Activated CD8-positive, alpha-beta T cell treated with anti-CD3 and anti-CD28 coated beads for 36 hours (primary cell): ENCODE measurements at regions not wholly inside any gene's neighbourhood (a gene's known extent, or its start where the extent isn't known, plus 50 kb on each side); places are given as distances from the start of the nearest gene placed in this dataset.

Experiments
- ATAC-seq: fragments of 200-7000 bp; cut with Tn5 transposase; one replicate; pipeline ENCODE4 v1.10.0; 2021; ENCODE audit warnings: mild to moderate bottlenecking, moderate library complexity
- CTCF ChIA-PET: fragments of 350-600 bp; sonication (Branson Sonifier 250); formaldehyde crosslinking; loops from one replicate; lab custom pipeline; 2021; ENCODE audit warnings: antibody characterized with exemption; lab: Charles Lee
- POLR2A ChIA-PET: fragments of 350-600 bp; sonication (Branson Sonifier 250); formaldehyde crosslinking; loops from one replicate; lab custom pipeline; 2021; ENCODE audit warnings: antibody characterized with exemption; lab: Charles Lee
- DNase-seq: peaks from one replicate; pipeline ENCODE4 v3.0.0-alpha.2; 2020
- H3K27ac Mint-ChIP-seq: one replicate; pipeline ENCODE4 v1.8.0; 2021; ENCODE audit warnings: mild to moderate bottlenecking, mixed read lengths
- H3K27me3 Mint-ChIP-seq: one replicate; pipeline ENCODE4 v1.8.0; 2021; ENCODE audit warnings: mixed read lengths
- H3K36me3 Mint-ChIP-seq: one replicate; pipeline ENCODE4 v1.8.0; 2021; ENCODE audit warnings: low read depth, mixed read lengths
- H3K4me1 Mint-ChIP-seq: one replicate; pipeline ENCODE4 v1.8.0; 2021; ENCODE audit warnings: low read depth, mixed read lengths
- H3K4me3 Mint-ChIP-seq: one replicate; pipeline ENCODE4 v1.8.0; 2021; ENCODE audit warnings: mild to moderate bottlenecking, moderate library complexity, mixed read lengths
- H3K9me3 Mint-ChIP-seq: one replicate; pipeline ENCODE4 v1.8.0; 2021; ENCODE audit warnings: mixed read lengths
- intact Hi-C: fragments of 100-400 bp; cut with micrococcal nuclease; formaldehyde crosslinking; loops from one replicate; pipeline ENCODE4 v1.10.0; 2022
- TF ChIP-seq, protein P1 (sequence below): fragments of 200-600 bp; IDR thresholded peaks from one replicate; pipeline ENCODE4 v1.8.0; 2022; ENCODE audit warnings: antibody characterized with exemption, mild to moderate bottlenecking

DNA sequence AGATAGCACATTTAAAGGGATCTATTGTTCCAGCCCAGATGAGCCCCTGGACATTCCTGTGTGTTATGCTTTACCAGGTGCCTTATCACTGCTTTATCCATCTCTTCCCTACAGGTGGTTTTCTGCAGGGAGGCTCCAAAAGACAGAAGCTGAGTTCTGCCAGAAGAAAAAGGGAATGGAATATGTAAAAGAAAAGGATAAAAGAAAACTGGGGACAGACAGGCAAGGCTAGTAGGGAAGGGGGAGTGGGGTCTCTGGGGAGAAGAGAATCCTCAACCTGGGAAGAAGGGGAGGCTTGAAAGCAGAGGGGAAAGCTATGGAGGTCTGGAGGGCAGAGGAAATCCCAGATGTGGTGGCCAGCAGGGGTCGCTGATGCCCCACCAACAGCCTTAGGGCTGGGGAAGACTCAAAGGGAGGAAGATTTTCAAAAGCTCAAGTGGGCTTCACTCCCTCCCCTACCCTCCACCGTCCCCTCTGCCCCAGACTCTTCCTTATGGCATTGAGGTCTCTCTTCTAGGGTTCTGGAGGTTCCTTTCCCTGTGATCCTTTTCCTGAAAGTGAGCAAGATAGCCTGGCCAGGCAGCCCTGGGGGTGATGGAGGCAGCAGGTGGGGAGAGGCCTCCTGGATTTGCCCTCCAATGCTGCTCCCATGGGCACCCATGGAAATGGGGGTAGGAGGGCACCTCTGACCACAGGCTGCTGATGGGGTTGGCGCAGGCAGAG lies 178.1 kb upstream of the PKDCC start:
- no peak overlapping the region for H3K4me3 Mint-ChIP-seq
- H3K27ac Mint-ChIP-seq: no peak overlapping the region
- H3K9me3 Mint-ChIP-seq: no peaks in the 10 kb centered on the region
- POLR2A ChIA-PET: interaction anchor here (1.1 kb wide), 2 partner anchors 28 to 216 kb away, joined by 3 read pairs; no protein-coding TSS in a partner anchor
- no peaks in the 10 kb centered on the region for H3K27me3 Mint-ChIP-seq
- ATAC-seq: peak; percentile 92
- TF ChIP-seq, protein P1, sequence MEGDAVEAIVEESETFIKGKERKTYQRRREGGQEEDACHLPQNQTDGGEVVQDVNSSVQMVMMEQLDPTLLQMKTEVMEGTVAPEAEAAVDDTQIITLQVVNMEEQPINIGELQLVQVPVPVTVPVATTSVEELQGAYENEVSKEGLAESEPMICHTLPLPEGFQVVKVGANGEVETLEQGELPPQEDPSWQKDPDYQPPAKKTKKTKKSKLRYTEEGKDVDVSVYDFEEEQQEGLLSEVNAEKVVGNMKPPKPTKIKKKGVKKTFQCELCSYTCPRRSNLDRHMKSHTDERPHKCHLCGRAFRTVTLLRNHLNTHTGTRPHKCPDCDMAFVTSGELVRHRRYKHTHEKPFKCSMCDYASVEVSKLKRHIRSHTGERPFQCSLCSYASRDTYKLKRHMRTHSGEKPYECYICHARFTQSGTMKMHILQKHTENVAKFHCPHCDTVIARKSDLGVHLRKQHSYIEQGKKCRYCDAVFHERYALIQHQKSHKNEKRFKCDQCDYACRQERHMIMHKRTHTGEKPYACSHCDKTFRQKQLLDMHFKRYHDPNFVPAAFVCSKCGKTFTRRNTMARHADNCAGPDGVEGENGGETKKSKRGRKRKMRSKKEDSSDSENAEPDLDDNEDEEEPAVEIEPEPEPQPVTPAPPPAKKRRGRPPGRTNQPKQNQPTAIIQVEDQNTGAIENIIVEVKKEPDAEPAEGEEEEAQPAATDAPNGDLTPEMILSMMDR: peak; percentile 78
- intact Hi-C loops: loop anchor here (1.0 kb wide), 1 partner anchor 217 kb away; no protein-coding TSS in a partner anchor
- peaks cover 9% of the 10 kb centered on the region for H3K4me1 Mint-ChIP-seq
- DNase-seq: peak; percentile 80
- H3K36me3 Mint-ChIP-seq: no peaks in the 10 kb centered on the region
- CTCF ChIA-PET: interaction anchor here (0.6 to 9.7 kb wide), 35 partner anchors 9 to 459 kb away, joined by 3 to 361 read pairs (median 4); partner anchors contain the start of gene PKDCC

DNA sequence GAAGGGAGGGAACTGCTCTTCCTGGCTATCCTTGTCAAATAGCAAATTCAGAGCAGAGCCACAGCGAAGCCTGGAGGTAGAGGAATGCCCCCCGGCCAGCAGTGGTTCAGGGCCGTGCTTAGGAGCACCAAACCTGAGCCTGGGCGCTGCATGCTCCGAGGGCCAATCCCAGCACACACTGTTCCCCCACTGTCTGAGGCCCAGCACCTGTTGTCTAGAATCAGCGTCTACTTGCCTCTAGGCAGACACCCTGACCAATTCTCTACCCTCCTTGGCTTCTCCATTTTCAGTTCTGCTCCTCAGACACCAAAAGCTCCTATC lies 177.6 kb upstream of the PKDCC start:
- Mint-ChIP-seq H3K4me1 (peaks cover 9% of the 10 kb centered on the region), H3K27ac (no peak overlapping the region), H3K9me3 (no peaks in the 10 kb centered on the region), H3K4me3 (no peak overlapping the region), H3K27me3 (no peaks in the 10 kb centered on the region), H3K36me3 (no peaks in the 10 kb centered on the region)
- TF ChIP-seq, protein P1: no peak
- DNase-seq (no peak), ATAC-seq (no peak)
- intact Hi-C loops: no loop called here
- ChIA-PET CTCF (interaction anchor here (0.6 to 9.7 kb wide), 31 partner anchors 9 to 458 kb away, joined by 3 to 361 read pairs (median 4); partner anchors contain the start of gene PKDCC), POLR2A (interaction anchor here (1.1 kb wide), 2 partner anchors 29 to 216 kb away, joined by 3 read pairs; no protein-coding TSS in a partner anchor)

DNA sequence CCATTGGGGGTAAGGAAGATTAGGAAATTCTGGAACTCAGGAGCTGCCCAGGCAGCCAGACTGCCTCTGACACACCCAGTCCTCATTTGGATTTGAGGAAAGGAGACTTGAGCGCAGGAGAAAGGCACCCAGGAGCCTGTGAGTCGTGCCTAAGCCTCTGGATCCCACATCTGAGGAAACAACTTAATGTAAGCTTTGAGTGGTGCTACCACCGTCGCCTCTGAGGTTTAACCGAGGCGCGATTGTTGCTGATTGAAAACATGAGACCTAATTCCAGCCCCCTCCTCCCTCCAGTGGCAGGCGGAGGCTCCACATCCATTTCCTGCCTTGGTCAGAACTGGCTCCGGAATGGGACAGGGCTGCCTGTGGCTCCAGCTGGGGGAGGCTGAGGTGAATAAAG lies 176.7 kb upstream of the PKDCC start:
- Mint-ChIP-seq H3K9me3 (no peaks in the 10 kb centered on the region), H3K36me3 (no peaks in the 10 kb centered on the region), H3K27me3 (no peaks in the 10 kb centered on the region), H3K27ac (no peak overlapping the region), H3K4me1 (peaks cover 9% of the 10 kb centered on the region), H3K4me3 (no peak overlapping the region)
- CTCF ChIA-PET: interaction anchor here (0.6 to 9.7 kb wide), 12 partner anchors 8 to 519 kb away, joined by 3 to 361 read pairs (median 9); no protein-coding TSS in a partner anchor
- ATAC-seq (no peak), DNase-seq (no peak)
- POLR2A ChIA-PET: no interaction called here
- intact Hi-C loops: no loop called here
- TF ChIP-seq, protein P1: no peak

DNA sequence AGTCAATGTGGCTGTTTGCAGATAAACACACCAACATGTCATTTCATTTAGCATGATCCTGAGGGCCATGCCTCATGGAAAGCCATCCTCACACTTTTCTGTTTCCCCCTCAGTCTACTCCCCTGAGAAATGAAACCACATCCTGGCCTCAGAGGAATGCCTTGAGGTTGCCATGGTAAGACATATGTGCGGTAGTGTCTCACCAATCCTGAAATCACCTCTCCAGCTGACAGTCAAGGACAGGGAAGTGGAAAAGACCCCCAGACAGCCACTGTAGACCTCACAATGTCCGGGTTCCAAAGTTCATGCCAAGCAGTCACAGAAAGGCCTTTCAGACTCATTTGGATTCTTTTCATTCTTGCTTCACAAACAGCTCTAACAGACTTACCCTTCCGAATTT lies 175.2 kb upstream of the PKDCC start:
- Mint-ChIP-seq H3K27me3 (no peaks in the 10 kb centered on the region), H3K4me1 (peaks cover 7% of the 10 kb centered on the region), H3K36me3 (no peaks in the 10 kb centered on the region), H3K9me3 (no peaks in the 10 kb centered on the region), H3K4me3 (no peak overlapping the region), H3K27ac (no peak overlapping the region)
- ChIA-PET CTCF (interaction anchor here (1.1 to 9.7 kb wide), 6 partner anchors 9 to 222 kb away, joined by 3 to 361 read pairs (median 10); no protein-coding TSS in a partner anchor), POLR2A (no interaction called here)
- intact Hi-C loops: no loop called here
- no peak for ATAC-seq
- TF ChIP-seq, protein P1: no peak
- DNase-seq: no peak
